Neural crest cell (in vitro differentiated cells): ENCODE measurements at regions not wholly inside any gene's neighbourhood (a gene's known extent, or its start where the extent isn't known, plus 50 kb on each side); places are given as distances from the start of the nearest gene placed in this dataset. TPM values are rescaled to one million over a fixed set of nuclear protein-coding genes. Genes with fewer than 3 reads are reported as not detected.
"Not testable (repeated sequence)": the region's sequence is repeated elsewhere in the genome, so short reads cannot be mapped to it uniquely, and the experiment has no call there.

Experiments used
- DNase-seq: peaks from one replicate; pipeline ENCODE4 v3.0.0; 2021; ENCODE audit warnings: low read depth, mixed read lengths, low spot score
- H3K27ac Mint-ChIP-seq: one replicate; pipeline ENCODE4 v1.8.0; 2021; ENCODE audit warnings: mild to moderate bottlenecking, mixed read lengths; ENCODE audit not compliant: unreplicated experiment
- H3K27me3 Mint-ChIP-seq: 2 replicates; pipeline ENCODE4 v1.8.0; 2021; ENCODE audit warnings: low read depth, mild to moderate bottlenecking, mixed read lengths
- H3K36me3 Mint-ChIP-seq: 2 replicates; pipeline ENCODE4 v1.8.0; 2021; ENCODE audit warnings: low read depth, mild to moderate bottlenecking, mixed read lengths
- H3K4me1 Mint-ChIP-seq: 2 replicates; pipeline ENCODE4 v1.8.0; 2021; ENCODE audit warnings: mixed read lengths
- H3K4me3 Mint-ChIP-seq: one replicate; pipeline ENCODE4 v1.8.0; 2021; ENCODE audit warnings: mild to moderate bottlenecking, mixed read lengths
- H3K9me3 Mint-ChIP-seq: 2 replicates; pipeline ENCODE4 v1.8.0; 2021; ENCODE audit warnings: mixed read lengths
- microRNA-seq: library from miRNA; unstranded; fragments of <30 nt; microRNA quantifications from one replicate; pipeline ENCODE4, GENCODE V29; 2020

GRCh38 chr16:70059429-70059828 is 54.7 kb upstream of the PDPR start:
- not testable (repeated sequence) for H3K9me3 Mint-ChIP-seq, H3K27ac Mint-ChIP-seq, H3K27me3 Mint-ChIP-seq, H3K4me1 Mint-ChIP-seq, DNase-seq, H3K36me3 Mint-ChIP-seq, H3K4me3 Mint-ChIP-seq

DNA sequence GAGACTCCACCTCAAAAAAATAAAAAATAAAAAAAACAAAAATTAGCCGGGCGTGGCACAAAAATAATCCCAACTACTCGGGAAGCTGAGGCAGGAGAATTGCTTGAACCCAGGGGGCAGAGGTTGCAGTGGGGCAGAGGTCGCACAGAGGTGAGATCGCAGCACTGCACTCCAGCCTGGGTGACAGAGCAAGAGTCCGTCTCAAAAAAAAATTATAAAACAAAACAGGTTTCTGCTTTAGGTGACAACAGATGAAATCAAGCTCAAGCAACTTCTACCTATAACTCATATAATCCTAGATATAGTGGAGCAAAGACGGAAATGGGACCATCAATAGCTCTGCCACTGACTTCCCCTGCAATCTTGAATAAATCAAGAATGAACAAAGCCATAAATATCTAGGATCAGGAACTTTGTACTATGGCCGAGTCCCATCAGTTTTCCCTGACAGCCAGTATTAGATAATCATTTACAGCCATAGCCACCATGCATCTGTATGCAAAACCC is 53.6 kb upstream of the PDPR start:
- H3K4me1 Mint-ChIP-seq, H3K36me3 Mint-ChIP-seq, H3K27ac Mint-ChIP-seq, H3K4me3 Mint-ChIP-seq, DNase-seq, H3K9me3 Mint-ChIP-seq, H3K27me3 Mint-ChIP-seq: not testable (repeated sequence)

DNA sequence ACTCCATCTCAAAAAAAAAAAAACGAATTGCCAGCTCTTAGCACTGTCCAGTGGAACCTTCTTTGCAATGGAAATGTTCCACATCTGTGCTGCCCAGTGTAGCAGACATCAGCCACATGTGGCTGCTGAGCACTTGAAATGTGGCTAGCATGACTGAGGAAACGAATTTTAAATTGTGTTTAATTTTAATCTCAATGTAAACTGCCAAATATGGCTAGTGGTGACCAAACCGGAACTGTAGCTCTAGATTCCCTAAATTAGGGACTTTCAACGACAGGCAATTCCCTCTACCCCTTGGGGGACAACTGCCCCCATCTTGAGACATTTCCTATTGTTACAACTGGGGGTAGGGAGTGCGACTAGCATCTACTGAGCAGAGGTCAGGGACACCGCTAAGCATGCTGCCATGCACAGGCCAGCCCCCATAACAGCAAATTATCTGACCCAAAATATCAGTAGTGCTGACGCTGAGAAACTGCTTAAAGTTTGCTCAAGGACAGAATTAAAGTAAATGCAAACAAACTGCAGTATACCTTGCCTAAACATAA is 52.4 kb upstream of the PDPR start:
- not testable (repeated sequence) for H3K27me3 Mint-ChIP-seq, H3K36me3 Mint-ChIP-seq, DNase-seq, H3K9me3 Mint-ChIP-seq, H3K4me1 Mint-ChIP-seq, H3K27ac Mint-ChIP-seq, H3K4me3 Mint-ChIP-seq

DNA sequence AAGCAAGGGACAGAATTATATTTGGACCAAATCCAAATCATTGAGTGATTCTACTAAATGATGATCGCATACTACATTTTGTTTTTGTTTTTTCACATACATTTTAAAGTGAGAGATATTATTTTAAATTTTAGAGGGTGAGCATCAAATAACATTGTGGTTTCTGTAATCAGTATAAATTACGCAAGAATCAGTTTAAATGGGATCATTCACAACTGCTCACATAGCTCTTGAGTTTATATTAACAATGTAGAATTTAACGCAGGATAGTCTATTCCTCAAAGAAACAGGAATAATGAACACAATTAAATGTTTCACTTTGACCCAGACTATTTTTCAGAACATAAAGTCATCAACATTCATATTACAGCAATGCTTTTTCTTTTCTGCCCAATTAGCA is 51.2 kb upstream of the PDPR start:
- not testable (repeated sequence) for H3K4me3 Mint-ChIP-seq, H3K27ac Mint-ChIP-seq, H3K4me1 Mint-ChIP-seq, DNase-seq, H3K36me3 Mint-ChIP-seq, H3K9me3 Mint-ChIP-seq
- H3K27me3 Mint-ChIP-seq = peaks cover 11% of the 10 kb centered on the region

Small RNAs in the stretch of these regions (microRNA-seq; reads per million reads assigned to microRNA genes)
- gene MIR1972-2 = not detected
